GM21786 (cell line): ENCODE measurements at regions not wholly inside any gene's neighbourhood (a gene's known extent, or its start where the extent isn't known, plus 50 kb on each side); places are given as distances from the start of the nearest gene placed in this dataset.

ENCODE experiments used
- ATAC-seq: cut with Tn5 transposase; IDR thresholded peaks from one replicate; pipeline ENCODE4 v1.9.1; 2021; ENCODE audit not compliant: unreplicated experiment

- ATAC-seq = no peak
These were observed 720.5 kb upstream of the ALCAM start for GRCh38 chr3:104646196-104646595.

GRCh38 chr3:104648823-104649222 is 717.9 kb upstream of the ALCAM start:
- no peak for ATAC-seq

GRCh38 chr3:104669083-104669482 is 697.6 kb upstream of the ALCAM start:
- ATAC-seq = no peak

- no peak for ATAC-seq
These were observed 694.4 kb upstream of the ALCAM start for GRCh38 chr3:104672331-104672730.

- ATAC-seq = no peak
These were observed 692.7 kb upstream of the ALCAM start for GRCh38 chr3:104673981-104674380.

- no peak for ATAC-seq
These were observed 690.5 kb upstream of the ALCAM start for GRCh38 chr3:104676241-104676640.

GRCh38 chr3:104677932-104678331 is 688.8 kb upstream of the ALCAM start:
- ATAC-seq = no peak

- no peak for ATAC-seq
These were observed 681.2 kb upstream of the ALCAM start for GRCh38 chr3:104685492-104685891.

- no peak for ATAC-seq
These were observed 679.3 kb upstream of the ALCAM start for GRCh38 chr3:104687362-104687761.

GRCh38 chr3:104696470-104696869 is 670.2 kb upstream of the ALCAM start:
- ATAC-seq = no peak

GRCh38 chr3:104711406-104711805 is 655.3 kb upstream of the ALCAM start:
- ATAC-seq = no peak

- ATAC-seq = no peak
These were observed 650.7 kb upstream of the ALCAM start for GRCh38 chr3:104715972-104716371.

GRCh38 chr3:104717828-104718196 is 648.9 kb upstream of the ALCAM start:
- ATAC-seq = peak; percentile 25

GRCh38 chr3:104723000-104723399 is 643.7 kb upstream of the ALCAM start:
- no peak for ATAC-seq

- no peak for ATAC-seq
These were observed 635.6 kb upstream of the ALCAM start for GRCh38 chr3:104731074-104731473.

- no peak for ATAC-seq
These were observed 632.1 kb upstream of the ALCAM start for GRCh38 chr3:104734627-104735026.

- no peak for ATAC-seq
These were observed 631.0 kb upstream of the ALCAM start for GRCh38 chr3:104735691-104736090.

GRCh38 chr3:104738271-104738670 is 628.4 kb upstream of the ALCAM start:
- no peak for ATAC-seq

GRCh38 chr3:104740874-104741379 is 625.8 kb upstream of the ALCAM start:
- ATAC-seq = no peak

GRCh38 chr3:104742044-104742443 is 624.7 kb upstream of the ALCAM start:
- ATAC-seq = no peak

- no peak for ATAC-seq
These were observed 621.4 kb upstream of the ALCAM start for GRCh38 chr3:104745313-104745712.

- ATAC-seq = no peak
These were observed 620.7 kb upstream of the ALCAM start for GRCh38 chr3:104746056-104746455.

GRCh38 chr3:104750581-104750980 is 616.1 kb upstream of the ALCAM start:
- no peak for ATAC-seq

GRCh38 chr3:104755791-104756190 is 610.9 kb upstream of the ALCAM start:
- no peak for ATAC-seq
